ENCODE measurements at regions not wholly inside any gene's neighbourhood (a gene's known extent, or its start where the extent isn't known, plus 50 kb on each side); places are given as distances from the start of the nearest gene placed in this dataset.

DNA sequence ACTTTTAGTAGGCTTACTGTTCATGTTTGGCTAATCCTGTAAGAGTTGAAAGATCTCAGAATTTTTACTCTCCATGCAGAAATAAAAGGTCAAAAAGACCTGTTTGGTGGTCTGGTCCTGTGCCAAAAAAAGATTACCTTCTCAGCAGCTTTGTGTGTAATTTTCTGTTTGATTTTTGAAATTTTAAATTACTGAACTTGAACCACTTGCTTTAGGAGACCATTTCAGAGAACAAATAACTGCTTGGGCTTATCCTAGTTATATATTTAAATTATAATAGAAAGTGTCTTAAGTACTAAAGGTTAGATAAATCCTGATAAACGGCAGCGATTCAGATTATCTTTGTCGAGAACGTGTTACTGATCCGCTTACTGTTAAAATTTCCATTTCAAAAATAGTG is 118.3 kb upstream of the GRIK2 start:
- no peaks in the 10 kb centered on the region for H3K4me1 ChIP-seq (ENCODE audit: insufficient read depth, low read length)
- no peaks in the 10 kb centered on the region for H3K27me3 ChIP-seq (ENCODE audit: insufficient read depth, low read length)
- no peak overlapping the region for H3K9ac ChIP-seq (ENCODE audit: low read depth, low read length)
- H3K9me3 ChIP-seq (ENCODE audit: insufficient read depth, low read depth, low read length): no peaks in the 10 kb centered on the region
- no peaks in the 10 kb centered on the region for H3K36me3 ChIP-seq (ENCODE audit: insufficient read depth, low read depth, low read length)
- H3K4me3 ChIP-seq (ENCODE audit: low read length): no peak overlapping the region
- no peak overlapping the region for H3K27ac ChIP-seq (ENCODE audit: low read length)

DNA sequence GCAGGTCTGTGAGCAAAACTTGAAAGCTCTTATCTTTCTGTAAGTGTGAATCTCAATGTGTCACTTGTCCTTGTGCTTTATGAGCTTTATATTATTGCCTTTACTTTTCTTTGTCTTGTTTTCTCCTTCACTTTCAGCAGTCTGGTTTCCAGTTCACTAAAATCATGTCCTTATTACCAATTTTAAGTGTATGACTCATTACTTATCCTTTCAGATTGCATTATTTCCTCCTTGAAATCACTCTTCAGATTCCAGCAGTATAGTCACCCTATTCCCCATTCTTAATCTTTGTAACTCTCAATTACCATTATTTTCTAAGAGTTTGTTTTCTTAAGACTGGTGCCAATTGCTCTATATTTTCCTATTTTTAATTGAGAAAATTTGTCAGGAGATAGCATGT is 117.4 kb upstream of the GRIK2 start:
- Histone ChIP-seq H3K4me3 (ENCODE audit: low read length) (no peak overlapping the region), H3K4me1 (ENCODE audit: insufficient read depth, low read length) (no peaks in the 10 kb centered on the region), H3K9me3 (ENCODE audit: insufficient read depth, low read depth, low read length) (no peaks in the 10 kb centered on the region), H3K27me3 (ENCODE audit: insufficient read depth, low read length) (no peaks in the 10 kb centered on the region), H3K36me3 (ENCODE audit: insufficient read depth, low read depth, low read length) (no peaks in the 10 kb centered on the region), H3K9ac (ENCODE audit: low read depth, low read length) (no peak overlapping the region), H3K27ac (ENCODE audit: low read length) (no peak overlapping the region)

DNA sequence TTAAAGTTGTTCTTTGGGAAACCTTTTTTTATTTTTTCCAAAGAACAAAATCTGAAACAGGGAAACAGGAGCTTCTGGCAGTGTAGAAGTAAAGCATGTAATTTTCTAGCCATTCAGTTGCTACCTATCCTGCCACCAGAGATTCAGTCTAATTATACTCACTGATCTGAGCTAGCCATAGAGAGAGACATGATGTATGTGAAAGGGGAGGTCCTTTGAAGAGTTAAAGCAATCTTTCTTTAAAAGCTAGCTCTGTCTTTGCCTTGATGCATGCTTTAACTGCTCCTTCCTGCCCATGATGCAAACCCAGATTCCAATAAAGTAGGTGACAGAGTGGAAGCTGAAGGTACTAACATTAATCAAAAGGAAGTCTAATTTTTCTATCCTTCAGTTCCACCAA is 114.1 kb upstream of the GRIK2 start:
- H3K4me3 ChIP-seq (ENCODE audit: low read length): no peak overlapping the region
- H3K36me3 ChIP-seq (ENCODE audit: insufficient read depth, low read depth, low read length): no peaks in the 10 kb centered on the region
- H3K9me3 ChIP-seq (ENCODE audit: insufficient read depth, low read depth, low read length): no peaks in the 10 kb centered on the region
- no peaks in the 10 kb centered on the region for H3K27me3 ChIP-seq (ENCODE audit: insufficient read depth, low read length)
- H3K27ac ChIP-seq (ENCODE audit: low read length): no peak overlapping the region
- no peak overlapping the region for H3K9ac ChIP-seq (ENCODE audit: low read depth, low read length)
- H3K4me1 ChIP-seq (ENCODE audit: insufficient read depth, low read length): no peaks in the 10 kb centered on the region

DNA sequence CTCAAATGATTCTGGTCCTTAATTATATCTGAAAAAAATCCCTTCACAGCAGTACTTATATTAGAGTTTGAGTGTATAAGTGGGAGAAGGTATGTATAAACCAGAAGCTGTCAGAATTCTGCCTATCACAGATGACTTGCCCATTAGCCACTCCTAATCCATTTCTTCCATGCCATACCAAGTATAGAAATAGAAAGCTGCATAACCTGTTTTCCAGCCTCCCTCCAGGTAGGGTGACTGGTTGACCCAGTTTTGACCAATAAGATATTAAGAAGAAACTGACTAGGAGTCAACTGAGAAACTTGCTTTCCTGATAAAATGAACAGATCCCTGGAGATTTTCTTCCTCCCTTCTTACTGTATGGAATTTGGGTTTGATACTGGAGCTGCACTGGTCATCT is 112.2 kb upstream of the GRIK2 start:
- no peaks in the 10 kb centered on the region for H3K36me3 ChIP-seq (ENCODE audit: insufficient read depth, low read depth, low read length)
- H3K27me3 ChIP-seq (ENCODE audit: insufficient read depth, low read length): no peaks in the 10 kb centered on the region

DNA sequence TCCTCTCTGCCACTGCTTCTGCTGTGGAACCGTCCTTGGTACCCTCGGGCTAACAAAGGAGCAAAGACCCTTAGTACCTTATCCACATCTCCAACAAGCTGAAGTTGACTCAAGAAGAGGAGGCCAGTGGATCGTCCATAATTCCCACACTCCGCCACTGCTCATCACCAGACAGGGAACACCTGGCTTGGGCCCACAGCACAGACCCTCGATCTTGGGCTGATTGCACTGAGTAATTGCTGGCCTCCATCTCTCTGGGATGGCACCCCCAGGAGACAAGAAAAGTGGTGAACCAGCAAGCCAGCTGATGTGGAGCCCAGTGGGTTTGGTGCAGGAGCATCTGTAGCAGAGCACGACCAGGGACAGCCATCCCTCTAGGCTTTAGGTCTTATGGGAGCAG is 109.4 kb upstream of the GRIK2 start:
- Histone ChIP-seq H3K4me1 (ENCODE audit: insufficient read depth, low read length) (no peaks in the 10 kb centered on the region), H3K4me3 (ENCODE audit: low read length) (no peak overlapping the region), H3K36me3 (ENCODE audit: insufficient read depth, low read depth, low read length) (no peaks in the 10 kb centered on the region), H3K27ac (ENCODE audit: low read length) (no peak overlapping the region), H3K27me3 (ENCODE audit: insufficient read depth, low read length) (no peaks in the 10 kb centered on the region), H3K9me3 (ENCODE audit: insufficient read depth, low read depth, low read length) (no peaks in the 10 kb centered on the region), H3K9ac (ENCODE audit: low read depth, low read length) (no peak overlapping the region)

More for the DNA sequence above, 112.2 kb upstream of the GRIK2 start:
- Histone ChIP-seq H3K27ac (ENCODE audit: low read length) (no peak overlapping the region), H3K4me1 (ENCODE audit: insufficient read depth, low read length) (no peaks in the 10 kb centered on the region), H3K9ac (ENCODE audit: low read depth, low read length) (no peak overlapping the region), H3K4me3 (ENCODE audit: low read length) (no peak overlapping the region), H3K9me3 (ENCODE audit: insufficient read depth, low read depth, low read length) (no peaks in the 10 kb centered on the region)

DNA sequence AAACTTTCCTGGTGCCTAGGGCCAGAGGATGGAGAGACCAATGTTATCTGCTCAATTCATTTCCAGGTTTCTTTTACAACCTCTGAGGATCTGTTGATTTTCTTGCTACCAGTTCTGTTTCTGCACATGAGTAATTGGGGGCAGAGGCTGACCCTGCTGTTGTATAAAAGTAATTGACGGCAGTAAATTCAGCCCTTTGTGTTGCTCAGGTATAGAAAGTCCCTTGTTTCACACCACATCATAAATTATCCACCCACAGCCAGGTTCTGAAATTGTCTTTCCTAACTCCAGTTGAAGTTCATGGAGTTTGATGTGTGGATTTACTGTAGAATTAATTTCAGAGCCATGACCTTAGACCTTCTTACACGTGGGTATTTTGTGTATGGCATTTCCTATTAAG is 107.4 kb upstream of the GRIK2 start:
- H3K9me3 ChIP-seq (ENCODE audit: insufficient read depth, low read depth, low read length): no peaks in the 10 kb centered on the region

DNA sequence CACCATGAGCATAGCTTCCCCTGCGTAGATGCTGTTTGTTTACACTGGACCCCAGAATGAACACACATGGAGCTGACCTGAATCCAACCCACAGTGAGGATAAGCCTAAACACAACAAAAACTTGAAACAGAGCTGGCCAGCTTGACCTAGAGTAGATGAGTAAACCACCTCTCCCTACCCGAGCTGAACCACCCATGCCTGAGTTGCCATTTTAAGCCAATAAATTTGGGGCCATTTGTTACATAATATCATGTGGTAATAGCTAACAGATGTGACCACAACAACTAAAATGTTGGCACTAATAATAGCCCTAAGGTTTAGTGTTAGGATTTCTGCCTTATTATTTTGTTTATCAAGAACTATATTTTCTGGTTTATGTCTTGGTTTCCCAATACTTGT is 103.2 kb upstream of the GRIK2 start:
- Histone ChIP-seq H3K9me3 (ENCODE audit: insufficient read depth, low read depth, low read length) (peaks cover 14% of the 10 kb centered on the region), H3K4me1 (ENCODE audit: insufficient read depth, low read length) (no peaks in the 10 kb centered on the region), H3K9ac (ENCODE audit: low read depth, low read length) (no peak overlapping the region), H3K27me3 (ENCODE audit: insufficient read depth, low read length) (no peaks in the 10 kb centered on the region), H3K4me3 (ENCODE audit: low read length) (no peak overlapping the region), H3K36me3 (ENCODE audit: insufficient read depth, low read depth, low read length) (no peaks in the 10 kb centered on the region), H3K27ac (ENCODE audit: low read length) (no peak overlapping the region)

More for the DNA sequence above, 107.4 kb upstream of the GRIK2 start:
- no peak overlapping the region for H3K9ac ChIP-seq (ENCODE audit: low read depth, low read length)
- no peaks in the 10 kb centered on the region for H3K36me3 ChIP-seq (ENCODE audit: insufficient read depth, low read depth, low read length)
- no peaks in the 10 kb centered on the region for H3K27me3 ChIP-seq (ENCODE audit: insufficient read depth, low read length)
- no peaks in the 10 kb centered on the region for H3K4me1 ChIP-seq (ENCODE audit: insufficient read depth, low read length)
- H3K4me3 ChIP-seq (ENCODE audit: low read length): no peak overlapping the region
- no peak overlapping the region for H3K27ac ChIP-seq (ENCODE audit: low read length)

DNA sequence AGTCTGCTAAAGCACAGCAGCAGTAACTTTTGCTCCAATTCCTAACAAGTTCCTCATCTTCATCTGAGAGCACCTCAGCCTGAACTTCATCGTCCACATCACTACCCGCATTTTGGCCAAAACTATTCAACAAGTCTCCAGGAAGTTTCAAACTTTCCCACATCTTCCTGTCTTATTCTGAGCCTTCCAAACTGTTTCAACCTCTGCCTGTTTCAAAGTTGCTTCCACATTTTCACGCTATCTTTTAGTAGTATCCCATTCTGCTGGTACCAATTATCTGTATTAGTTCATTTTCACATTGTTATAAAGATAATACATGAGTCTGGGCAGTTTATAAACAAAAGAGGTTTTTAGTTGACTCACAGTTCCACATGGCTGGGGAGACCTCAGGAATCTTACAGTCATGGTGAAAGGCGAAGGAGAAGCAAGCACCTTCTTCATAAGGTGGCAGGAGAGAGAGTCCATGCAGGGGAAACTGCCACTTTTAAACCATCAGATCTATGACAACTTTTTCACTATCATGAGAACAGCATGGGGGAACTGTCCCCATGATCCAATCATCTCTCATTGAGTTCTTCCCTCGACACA is 99.4 kb upstream of the GRIK2 start:
- no peak overlapping the region for H3K4me3 ChIP-seq (ENCODE audit: low read length)
- H3K9me3 ChIP-seq (ENCODE audit: insufficient read depth, low read depth, low read length): peaks cover 14% of the 10 kb centered on the region
- H3K9ac ChIP-seq (ENCODE audit: low read depth, low read length): no peak overlapping the region
- no peaks in the 10 kb centered on the region for H3K27me3 ChIP-seq (ENCODE audit: insufficient read depth, low read length)
- no peak overlapping the region for H3K27ac ChIP-seq (ENCODE audit: low read length)
- no peaks in the 10 kb centered on the region for H3K36me3 ChIP-seq (ENCODE audit: insufficient read depth, low read depth, low read length)
- no peaks in the 10 kb centered on the region for H3K4me1 ChIP-seq (ENCODE audit: insufficient read depth, low read length)

DNA sequence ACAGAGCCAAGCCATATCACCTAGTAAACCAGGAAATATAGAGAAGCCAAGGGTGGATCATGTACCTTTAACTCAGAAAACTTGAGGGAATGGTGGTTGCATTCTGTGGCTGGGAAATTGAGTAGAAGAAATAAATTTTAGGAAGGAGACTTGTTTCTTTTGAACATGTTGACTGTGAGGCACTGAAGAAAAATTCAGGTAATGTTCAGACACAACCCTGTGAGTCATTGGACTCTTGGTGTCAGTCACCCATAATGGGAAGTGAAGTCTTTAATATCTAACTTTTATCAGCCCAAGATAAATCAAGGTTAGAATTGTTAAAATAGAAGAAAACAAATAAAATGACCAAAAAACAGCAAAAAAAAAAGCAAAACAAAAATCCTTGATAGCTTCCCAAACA is 98.8 kb upstream of the GRIK2 start:
- H3K9me3 ChIP-seq (ENCODE audit: insufficient read depth, low read depth, low read length): peaks cover 14% of the 10 kb centered on the region
- no peak overlapping the region for H3K27ac ChIP-seq (ENCODE audit: low read length)
- no peak overlapping the region for H3K4me3 ChIP-seq (ENCODE audit: low read length)
- H3K4me1 ChIP-seq (ENCODE audit: insufficient read depth, low read length): no peaks in the 10 kb centered on the region
- H3K9ac ChIP-seq (ENCODE audit: low read depth, low read length): no peak overlapping the region
- H3K36me3 ChIP-seq (ENCODE audit: insufficient read depth, low read depth, low read length): no peaks in the 10 kb centered on the region
- no peaks in the 10 kb centered on the region for H3K27me3 ChIP-seq (ENCODE audit: insufficient read depth, low read length)

DNA sequence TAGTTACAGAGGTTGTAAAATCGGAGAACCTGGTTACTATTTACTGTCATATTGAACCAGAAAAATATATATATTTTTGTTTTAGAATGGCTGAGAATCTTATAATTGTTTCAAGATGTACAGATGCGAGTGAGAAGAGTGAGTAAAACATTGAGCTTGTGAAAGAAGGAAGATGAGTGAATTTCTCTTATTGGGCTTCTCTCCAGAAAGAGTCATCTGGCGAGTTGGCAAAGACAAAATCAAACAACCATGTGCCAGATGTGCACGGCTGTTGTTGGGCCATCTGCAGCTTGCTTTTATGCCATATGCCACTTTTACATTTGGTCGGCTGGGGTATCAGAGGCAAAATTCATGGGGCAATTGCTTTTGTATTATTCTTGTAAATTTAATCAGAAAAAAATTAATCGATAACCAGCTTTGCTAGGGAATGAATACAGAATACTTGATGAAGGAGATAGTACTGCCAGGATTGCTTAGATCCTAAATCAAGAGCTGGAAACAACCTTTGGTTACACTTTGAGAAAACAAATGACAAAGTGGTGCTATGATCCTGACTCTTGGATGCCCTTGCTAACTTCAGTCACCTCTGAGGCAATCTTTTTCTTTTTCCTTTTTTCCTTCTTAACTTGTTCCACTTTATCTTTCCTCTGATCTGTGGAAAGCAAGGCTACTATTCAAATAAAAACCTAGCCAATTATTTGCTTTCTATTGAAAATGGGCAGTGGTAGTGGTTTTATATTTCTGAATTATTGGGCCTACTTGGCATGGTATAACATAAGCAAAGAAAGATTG is 97.1 kb upstream of the GRIK2 start:
- no peaks in the 10 kb centered on the region for H3K4me1 ChIP-seq (ENCODE audit: insufficient read depth, low read length)
- no peak overlapping the region for H3K9ac ChIP-seq (ENCODE audit: low read depth, low read length)
- no peaks in the 10 kb centered on the region for H3K36me3 ChIP-seq (ENCODE audit: insufficient read depth, low read depth, low read length)
- H3K27me3 ChIP-seq (ENCODE audit: insufficient read depth, low read length): no peaks in the 10 kb centered on the region
- H3K9me3 ChIP-seq (ENCODE audit: insufficient read depth, low read depth, low read length): peaks cover 14% of the 10 kb centered on the region
- no peak overlapping the region for H3K4me3 ChIP-seq (ENCODE audit: low read length)
- no peak overlapping the region for H3K27ac ChIP-seq (ENCODE audit: low read length)

DNA sequence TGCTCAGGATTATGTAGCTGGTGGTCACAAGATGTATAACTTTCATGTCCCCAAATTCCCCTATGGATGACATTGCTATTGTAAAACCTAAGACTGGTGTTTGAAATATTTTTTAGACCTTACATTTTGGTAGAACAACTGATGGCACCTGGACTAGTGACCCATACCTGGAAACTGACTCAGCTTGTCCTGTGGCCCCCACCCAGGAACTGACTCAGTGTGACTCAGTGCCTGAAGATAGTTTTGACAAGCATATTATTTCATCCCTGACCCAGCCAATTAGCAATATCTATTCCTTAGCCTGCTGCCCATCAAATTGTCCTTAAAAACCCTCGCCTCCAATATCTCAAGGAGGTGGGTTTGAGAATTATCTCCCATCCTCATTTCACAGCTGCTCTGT is 90.9 kb upstream of the GRIK2 start:
- H3K27me3 ChIP-seq (ENCODE audit: insufficient read depth, low read length): no peaks in the 10 kb centered on the region
- 0 out of 2 replicates have a peak, but pooled peaks cover 6% of the 10 kb centered on the region for H3K9me3 ChIP-seq (ENCODE audit: insufficient read depth, low read depth, low read length)
- no peaks in the 10 kb centered on the region for H3K4me1 ChIP-seq (ENCODE audit: insufficient read depth, low read length)
- no peak overlapping the region for H3K27ac ChIP-seq (ENCODE audit: low read length)
- H3K9ac ChIP-seq (ENCODE audit: low read depth, low read length): no peak overlapping the region
- no peaks in the 10 kb centered on the region for H3K36me3 ChIP-seq (ENCODE audit: insufficient read depth, low read depth, low read length)
- H3K4me3 ChIP-seq (ENCODE audit: low read length): no peak overlapping the region

DNA sequence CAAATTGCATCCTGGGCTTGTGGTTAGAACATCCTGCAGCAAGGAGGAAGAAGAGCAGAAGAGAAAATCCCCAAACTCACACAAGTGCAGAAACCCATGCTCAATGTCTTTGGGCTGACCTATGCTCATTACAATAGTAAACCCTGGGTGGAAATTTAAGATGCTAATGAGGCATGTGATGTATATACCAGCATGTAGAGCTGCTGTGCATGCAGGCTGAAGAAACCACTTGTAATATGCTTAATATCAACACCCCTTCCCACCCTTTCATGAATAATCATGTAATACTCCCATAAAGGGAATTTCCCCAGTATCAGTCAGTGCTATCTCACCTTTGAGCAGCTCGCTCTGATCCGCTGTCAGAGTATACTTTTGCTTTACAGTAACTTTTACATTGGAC is 90.0 kb upstream of the GRIK2 start:
- no peak overlapping the region for H3K9ac ChIP-seq (ENCODE audit: low read depth, low read length)
- H3K27ac ChIP-seq (ENCODE audit: low read length): no peak overlapping the region
- H3K9me3 ChIP-seq (ENCODE audit: insufficient read depth, low read depth, low read length): 0 out of 2 replicates have a peak, but pooled peaks cover 6% of the 10 kb centered on the region
- no peaks in the 10 kb centered on the region for H3K4me1 ChIP-seq (ENCODE audit: insufficient read depth, low read length)
- H3K4me3 ChIP-seq (ENCODE audit: low read length): no peak overlapping the region
- no peaks in the 10 kb centered on the region for H3K27me3 ChIP-seq (ENCODE audit: insufficient read depth, low read length)
- H3K36me3 ChIP-seq (ENCODE audit: insufficient read depth, low read depth, low read length): no peaks in the 10 kb centered on the region

Data from iPS-20b (cell line).